CD8-positive, alpha-beta memory T cell (primary cell): ENCODE measurements at regions not wholly inside any gene's neighbourhood (a gene's known extent, or its start where the extent isn't known, plus 50 kb on each side); places are given as distances from the start of the nearest gene placed in this dataset.

Experiments
- CTCF ChIA-PET: fragments of 350-600 bp; sonication (Branson Sonifier 250); formaldehyde crosslinking; loops from one replicate; lab custom pipeline; 2021; ENCODE audit warnings: antibody characterized with exemption; lab: Charles Lee
- POLR2A ChIA-PET: fragments of 350-600 bp; sonication (Branson Sonifier 250); formaldehyde crosslinking; loops from one replicate; lab custom pipeline; 2021; ENCODE audit warnings: antibody characterized with exemption; lab: Charles Lee
- DNase-seq, 5 donors: peaks; one replicate each; pipeline versions ENCODE4 v3.0.0 to v3.0.0-alpha.2; 2020 to 2022; ENCODE audit warnings: mixed read lengths in 1 of 5
- H3K27ac ChIP-seq: one replicate; pipeline ENCODE4 v1.7.0; 2013; ENCODE audit warnings: low read depth, mild to moderate bottlenecking, low read length, moderate library complexity
- H3K27me3 ChIP-seq: 2 replicates; pipeline ENCODE4 v1.7.0; 2013; ENCODE audit warnings: low read length, mild to moderate bottlenecking; ENCODE audit not compliant: insufficient read depth, poor library complexity, severe bottlenecking
- H3K36me3 ChIP-seq: 2 replicates; pipeline ENCODE4 v1.7.0; 2013; ENCODE audit warnings: mild to moderate bottlenecking, low read length, moderate library complexity; ENCODE audit not compliant: insufficient read depth
- H3K4me1 ChIP-seq: 2 replicates; pipeline ENCODE4 v1.7.0; 2013; ENCODE audit warnings: mild to moderate bottlenecking, low read length, moderate library complexity; ENCODE audit not compliant: insufficient read depth
- H3K4me3 ChIP-seq: 2 replicates; pipeline ENCODE4 v1.7.0; 2013; ENCODE audit warnings: mild to moderate bottlenecking, low read length
- H3K9me3 ChIP-seq: 2 replicates; pipeline ENCODE4 v1.7.0; 2013; ENCODE audit warnings: mild to moderate bottlenecking, low read length
- H3K27ac Mint-ChIP-seq, 8 donors: one replicate each; pipeline ENCODE4 v1.8.0; 2020 to 2021; ENCODE audit warnings: mixed read lengths in 8 of 8, mild to moderate bottlenecking in 6 of 8, inconsistent platforms in 3 of 8, moderate library complexity in 3 of 8
- H3K27me3 Mint-ChIP-seq, 2 donors: one replicate each; pipeline ENCODE4 v1.8.0; 2020 to 2021; ENCODE audit warnings: mixed read lengths in 2 of 2, mild to moderate bottlenecking in 1 of 2, moderate library complexity in 1 of 2
- H3K36me3 Mint-ChIP-seq, 3 donors: one replicate each; pipeline ENCODE4 v1.8.0; 2020 to 2021; ENCODE audit warnings: mixed read lengths in 3 of 3, inconsistent platforms in 1 of 3, mild to moderate bottlenecking in 1 of 3
- H3K4me1 Mint-ChIP-seq, 3 donors: one replicate each; pipeline ENCODE4 v1.8.0; 2020 to 2021; ENCODE audit warnings: mixed read lengths in 3 of 3, inconsistent platforms in 1 of 3, mild to moderate bottlenecking in 1 of 3
- H3K4me3 Mint-ChIP-seq, 7 donors: one replicate each; pipeline ENCODE4 v1.8.0; 2020 to 2021; ENCODE audit warnings: mixed read lengths in 7 of 7, mild to moderate bottlenecking in 6 of 7, moderate library complexity in 4 of 7, inconsistent platforms in 2 of 7
- H3K9me3 Mint-ChIP-seq, 5 donors: one replicate each; pipeline ENCODE4 v1.8.0; 2020 to 2022; ENCODE audit warnings: mixed read lengths in 5 of 5, mild to moderate bottlenecking in 3 of 5, moderate library complexity in 2 of 5, inconsistent platforms in 1 of 5

DNA sequence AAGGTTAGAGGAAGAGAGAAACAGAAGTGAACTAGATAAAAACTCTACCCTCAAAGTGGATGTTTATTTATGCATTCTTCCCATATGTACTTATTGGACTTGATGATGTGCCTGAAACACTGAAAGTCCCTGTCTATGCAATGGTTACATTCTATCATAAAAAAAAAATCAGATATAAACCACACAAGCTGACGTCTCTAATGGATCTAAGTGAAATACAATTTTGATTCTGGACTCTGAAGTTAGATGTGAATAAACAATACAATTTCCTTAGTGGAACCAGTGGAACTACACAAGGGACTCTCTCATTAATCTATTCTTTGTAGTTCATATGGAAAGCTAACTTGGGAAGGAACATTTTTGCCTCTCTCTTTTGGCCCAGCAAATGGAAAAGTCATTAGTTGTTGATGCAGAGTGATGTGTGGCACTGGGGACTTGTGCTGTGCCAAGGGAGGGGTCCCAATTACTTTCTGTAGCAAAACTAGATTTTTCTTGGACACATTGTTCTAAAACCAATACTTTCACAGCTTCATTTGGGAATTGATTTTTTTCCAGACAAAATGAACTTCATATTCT is 376.8 kb downstream of the TRIB2 start:
- Mint-ChIP-seq H3K4me3 (no peak overlapping the region), H3K36me3 (no peaks in the 10 kb centered on the region)
- POLR2A ChIA-PET: no interaction called here

DNA sequence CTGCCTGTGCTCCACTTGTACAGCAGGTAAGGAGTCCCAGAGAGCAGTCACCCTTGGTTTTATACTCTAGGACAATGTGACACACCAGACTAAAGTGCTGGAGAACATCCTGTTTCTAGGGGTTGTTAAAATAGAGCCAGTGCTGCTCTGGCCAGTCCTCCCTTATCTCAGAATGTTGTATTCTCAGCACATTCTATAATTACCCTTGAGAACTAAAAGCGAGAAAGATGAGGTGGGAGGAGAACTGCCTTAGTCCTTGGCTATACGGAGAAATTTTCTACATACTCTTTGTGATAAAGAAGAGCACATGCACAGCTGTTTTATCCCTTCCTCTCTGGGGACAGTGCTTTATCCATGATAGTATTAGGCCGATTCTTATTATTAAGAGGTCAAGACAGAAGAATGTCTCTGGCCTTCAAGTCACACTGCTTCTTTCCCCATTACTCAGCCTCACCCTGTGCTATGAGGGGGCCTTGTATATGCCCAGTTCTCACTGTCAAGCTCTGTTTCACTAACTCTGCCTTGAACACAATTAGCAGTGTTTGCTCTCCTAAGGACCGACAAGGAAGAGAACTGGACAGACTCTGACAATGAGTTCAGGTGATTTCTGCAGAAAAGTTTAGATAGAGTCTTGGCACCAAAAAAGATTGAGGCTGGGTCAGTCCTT is 385.8 kb downstream of the TRIB2 start:
- Mint-ChIP-seq H3K36me3 (no peaks in the 10 kb centered on the region), H3K4me3 (no peak overlapping the region)
- CTCF ChIA-PET: no interaction called here

More for the DNA sequence above, 376.8 kb downstream of the TRIB2 start:
- H3K4me1 ChIP-seq: no peaks in the 10 kb centered on the region
- CTCF ChIA-PET: no interaction called here
- Mint-ChIP-seq H3K9me3 (peaks cover 0 to 7% (median 0%) of the 10 kb centered on the region in 5 donors), H3K27me3 (peaks cover 2 to 54% of the 10 kb centered on the region in 2 donors), H3K4me1 (no peaks in the 10 kb centered on the region), H3K27ac (no peak overlapping the region)
- no peaks in the 10 kb centered on the region for H3K9me3 ChIP-seq
- no peaks in the 10 kb centered on the region for H3K27me3 ChIP-seq
- H3K4me3 ChIP-seq: no peak overlapping the region
- DNase-seq: no peak
- no peaks in the 10 kb centered on the region for H3K36me3 ChIP-seq
- no peak overlapping the region for H3K27ac ChIP-seq

DNA sequence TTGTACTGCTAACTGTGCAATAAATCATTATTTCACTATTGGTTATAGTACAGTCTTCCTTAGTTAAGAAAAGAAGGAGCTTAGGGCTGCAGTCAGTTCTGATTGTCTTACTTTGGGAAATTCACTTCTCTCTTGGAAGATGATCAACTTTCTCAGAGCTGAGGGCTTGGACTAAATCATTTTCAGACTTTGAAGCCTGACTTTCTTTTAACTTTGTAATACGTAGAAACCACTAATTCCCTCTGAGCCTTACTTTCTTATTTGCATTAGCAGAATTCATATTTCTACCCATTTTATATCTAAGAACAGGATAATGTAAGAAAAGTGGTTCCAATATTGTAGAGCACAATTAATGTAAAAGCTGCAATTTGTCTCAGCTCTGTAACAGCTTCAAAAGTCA is 386.4 kb downstream of the TRIB2 start:
- no peak overlapping the region for H3K4me3 ChIP-seq
- DNase-seq: no peak
- Mint-ChIP-seq H3K27ac (no peak overlapping the region), H3K4me1 (no peaks in the 10 kb centered on the region), H3K27me3 (peaks cover 1 to 25% of the 10 kb centered on the region in 2 donors), H3K36me3 (no peaks in the 10 kb centered on the region), H3K9me3 (peaks cover 0 to 4% (median 0%) of the 10 kb centered on the region in 5 donors), H3K4me3 (no peak overlapping the region)
- no peaks in the 10 kb centered on the region for H3K36me3 ChIP-seq
- no peaks in the 10 kb centered on the region for H3K9me3 ChIP-seq
- no peaks in the 10 kb centered on the region for H3K27me3 ChIP-seq
- ChIA-PET POLR2A (no interaction called here), CTCF (no interaction called here)
- H3K27ac ChIP-seq: no peak overlapping the region
- H3K4me1 ChIP-seq: no peaks in the 10 kb centered on the region

More for the DNA sequence above, 385.8 kb downstream of the TRIB2 start:
- H3K27me3 ChIP-seq: no peaks in the 10 kb centered on the region
- peaks cover 1 to 25% of the 10 kb centered on the region in 2 donors for H3K27me3 Mint-ChIP-seq
- H3K9me3 ChIP-seq: no peaks in the 10 kb centered on the region
- no peak overlapping the region for H3K27ac Mint-ChIP-seq
- no peaks in the 10 kb centered on the region for H3K36me3 ChIP-seq
- no peaks in the 10 kb centered on the region for H3K4me1 Mint-ChIP-seq
- H3K4me1 ChIP-seq: no peaks in the 10 kb centered on the region
- no peak overlapping the region for H3K4me3 ChIP-seq
- POLR2A ChIA-PET: no interaction called here
- no peak for DNase-seq
- H3K27ac ChIP-seq: no peak overlapping the region
- H3K9me3 Mint-ChIP-seq: peaks cover 0 to 3% (median 0%) of the 10 kb centered on the region in 5 donors

DNA sequence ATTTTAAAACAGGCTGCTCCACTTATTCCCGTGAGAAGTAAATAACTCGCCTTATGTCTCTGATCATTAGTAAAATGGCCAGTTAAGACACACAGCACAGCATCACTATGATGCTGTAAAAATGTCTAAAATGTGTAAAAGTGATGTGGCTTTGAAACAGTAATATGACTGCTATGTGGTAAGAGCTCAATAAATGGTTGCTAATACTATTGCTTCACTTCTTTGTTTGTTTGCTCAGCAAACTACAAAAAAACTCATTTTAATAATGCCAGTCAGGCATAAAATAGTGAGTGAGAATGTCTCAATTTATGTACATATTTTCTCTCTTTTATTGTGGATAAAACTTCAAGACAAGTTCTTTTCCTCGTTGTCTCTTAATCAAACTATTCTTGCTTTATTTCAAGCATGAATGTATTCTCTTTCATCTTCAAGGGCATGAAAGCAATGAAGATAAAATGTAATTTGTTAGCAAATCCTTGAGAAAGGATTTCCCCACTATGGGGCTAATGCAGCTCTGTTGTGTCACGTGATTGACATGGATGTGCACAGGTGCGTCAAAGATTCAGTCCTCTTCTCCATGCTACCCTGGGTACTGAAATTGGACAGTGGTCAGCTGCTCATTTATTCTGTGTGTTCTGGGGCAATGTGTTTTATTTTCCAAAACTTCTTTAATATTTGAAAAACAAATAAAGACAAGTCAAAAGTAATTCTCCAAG is 387.2 kb downstream of the TRIB2 start:
- Histone ChIP-seq H3K27me3 (no peaks in the 10 kb centered on the region), H3K36me3 (no peaks in the 10 kb centered on the region), H3K27ac (no peak overlapping the region), H3K4me1 (no peaks in the 10 kb centered on the region), H3K9me3 (no peaks in the 10 kb centered on the region), H3K4me3 (no peak overlapping the region)
- ChIA-PET CTCF (no interaction called here), POLR2A (no interaction called here)
- Mint-ChIP-seq H3K27me3 (peaks cover 1 to 22% of the 10 kb centered on the region in 2 donors), H3K9me3 (peaks cover 0 to 3% (median 0%) of the 10 kb centered on the region in 5 donors), H3K27ac (no peak overlapping the region), H3K4me1 (no peaks in the 10 kb centered on the region), H3K4me3 (no peak overlapping the region), H3K36me3 (no peaks in the 10 kb centered on the region)
- no peak for DNase-seq

DNA sequence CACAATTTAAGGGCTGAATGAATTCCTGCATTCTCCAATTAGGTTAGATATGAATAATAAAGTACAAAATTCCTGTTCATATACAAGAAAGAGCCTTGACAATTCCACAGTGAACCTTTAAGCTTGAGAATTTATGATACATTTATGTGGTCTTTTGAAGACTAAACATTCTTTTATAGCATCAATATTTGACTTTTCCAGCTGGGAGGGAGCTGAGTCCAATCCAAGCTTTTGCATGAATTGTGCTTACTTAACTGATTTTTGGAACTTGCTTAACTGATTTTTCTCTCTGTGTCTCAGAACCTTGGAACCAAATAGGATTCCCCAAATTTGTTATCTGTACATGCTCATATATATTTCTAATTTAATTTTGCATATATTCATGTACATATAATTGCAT is 388.0 kb downstream of the TRIB2 start:
- Histone ChIP-seq H3K27ac (no peak overlapping the region), H3K4me1 (no peaks in the 10 kb centered on the region), H3K36me3 (no peaks in the 10 kb centered on the region), H3K9me3 (no peaks in the 10 kb centered on the region), H3K27me3 (no peaks in the 10 kb centered on the region), H3K4me3 (no peak overlapping the region)
- no peak overlapping the region for H3K27ac Mint-ChIP-seq
- ChIA-PET CTCF (no interaction called here), POLR2A (no interaction called here)
- peaks cover 1 to 22% of the 10 kb centered on the region in 2 donors for H3K27me3 Mint-ChIP-seq
- no peaks in the 10 kb centered on the region for H3K4me1 Mint-ChIP-seq
- H3K9me3 Mint-ChIP-seq: peaks cover 0 to 3% (median 0%) of the 10 kb centered on the region in 5 donors
- no peak for DNase-seq
- no peak overlapping the region for H3K4me3 Mint-ChIP-seq
- H3K36me3 Mint-ChIP-seq: no peaks in the 10 kb centered on the region

DNA sequence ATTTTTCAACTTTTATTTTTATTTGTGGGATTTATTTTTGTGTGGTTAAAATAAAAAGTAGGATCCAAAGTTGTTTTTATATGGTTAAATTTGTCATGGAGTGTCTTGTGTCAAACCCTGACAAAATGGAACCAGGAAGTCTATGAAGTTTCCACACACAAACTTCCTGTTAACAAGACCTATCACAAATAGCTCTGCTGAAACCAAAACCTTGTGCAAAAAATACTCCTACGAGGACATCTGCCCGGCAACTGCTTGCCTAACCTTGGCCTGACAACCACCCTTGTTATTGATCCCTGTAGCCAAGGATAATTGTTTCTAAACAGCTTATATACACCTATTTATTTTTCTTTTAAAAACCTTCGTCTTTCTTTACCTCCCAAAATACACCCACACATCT is 389.6 kb downstream of the TRIB2 start:
- H3K4me3 Mint-ChIP-seq: no peak overlapping the region
- no peak for DNase-seq
- no peaks in the 10 kb centered on the region for H3K4me1 Mint-ChIP-seq
- peaks cover 0 to 3% (median 0%) of the 10 kb centered on the region in 5 donors for H3K9me3 Mint-ChIP-seq
- H3K9me3 ChIP-seq: no peaks in the 10 kb centered on the region
- POLR2A ChIA-PET: no interaction called here
- H3K4me3 ChIP-seq: no peak overlapping the region
- CTCF ChIA-PET: no interaction called here
- H3K36me3 ChIP-seq: no peaks in the 10 kb centered on the region
- no peaks in the 10 kb centered on the region for H3K27me3 ChIP-seq
- H3K4me1 ChIP-seq: no peaks in the 10 kb centered on the region
- peaks cover 1 to 28% of the 10 kb centered on the region in 2 donors for H3K27me3 Mint-ChIP-seq
- H3K27ac ChIP-seq: no peak overlapping the region
- no peaks in the 10 kb centered on the region for H3K36me3 Mint-ChIP-seq
- H3K27ac Mint-ChIP-seq: no peak overlapping the region

DNA sequence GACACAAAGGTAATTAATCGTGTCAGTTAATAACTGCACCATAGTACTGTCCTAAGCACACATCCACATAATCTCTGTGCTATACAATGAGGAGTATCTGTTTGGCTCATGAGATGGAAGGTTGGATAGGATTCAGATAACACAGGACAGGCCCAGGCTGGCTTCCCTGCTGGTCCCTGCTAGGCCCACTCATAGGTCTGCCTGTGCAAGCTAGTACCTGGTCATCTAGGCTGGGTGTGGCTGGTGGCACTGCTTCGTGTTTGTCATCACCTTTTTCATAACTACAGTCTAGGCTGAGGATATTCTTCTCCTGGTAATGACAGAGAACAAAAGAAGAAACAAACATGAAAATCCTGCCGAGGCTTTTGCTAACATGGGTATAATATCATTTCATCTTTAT is 392.8 kb downstream of the TRIB2 start:
- POLR2A ChIA-PET: no interaction called here

DNA sequence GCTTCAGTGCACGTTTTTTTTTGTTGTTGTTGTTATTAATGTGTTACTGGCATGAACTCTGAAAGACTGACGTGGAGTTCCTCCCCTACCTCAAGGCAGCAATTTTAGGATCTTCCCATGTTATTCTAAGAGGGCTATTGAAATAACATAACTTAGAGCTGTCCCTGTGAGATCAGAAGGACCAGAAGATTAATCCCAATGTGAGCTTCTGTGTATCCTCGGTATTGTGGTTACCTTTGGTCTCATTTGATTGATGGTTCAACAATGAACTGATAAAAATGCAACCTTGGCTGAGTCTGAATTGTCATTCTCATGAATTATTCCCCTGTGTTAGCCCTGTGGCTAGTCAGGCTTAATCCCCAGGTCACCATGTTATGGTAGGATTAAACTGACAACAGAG is 394.1 kb downstream of the TRIB2 start:
- H3K27me3 ChIP-seq: no peaks in the 10 kb centered on the region
- no peak for DNase-seq
- Mint-ChIP-seq H3K27ac (no peak overlapping the region), H3K4me3 (no peak overlapping the region), H3K27me3 (peaks cover 1 to 25% of the 10 kb centered on the region in 2 donors), H3K36me3 (no peaks in the 10 kb centered on the region), H3K4me1 (no peaks in the 10 kb centered on the region), H3K9me3 (peaks cover 0 to 3% (median 0%) of the 10 kb centered on the region in 5 donors)
- H3K36me3 ChIP-seq: no peaks in the 10 kb centered on the region
- ChIA-PET CTCF (no interaction called here), POLR2A (no interaction called here)
- no peak overlapping the region for H3K4me3 ChIP-seq
- H3K9me3 ChIP-seq: no peaks in the 10 kb centered on the region
- no peaks in the 10 kb centered on the region for H3K4me1 ChIP-seq
- no peak overlapping the region for H3K27ac ChIP-seq

More for the DNA sequence above, 392.8 kb downstream of the TRIB2 start:
- no peak overlapping the region for H3K4me3 Mint-ChIP-seq
- no peak overlapping the region for H3K4me3 ChIP-seq
- H3K36me3 ChIP-seq: no peaks in the 10 kb centered on the region
- no peak overlapping the region for H3K27ac Mint-ChIP-seq
- H3K9me3 Mint-ChIP-seq: peaks cover 0 to 3% (median 0%) of the 10 kb centered on the region in 5 donors
- no peaks in the 10 kb centered on the region for H3K36me3 Mint-ChIP-seq
- CTCF ChIA-PET: no interaction called here
- H3K4me1 ChIP-seq: no peaks in the 10 kb centered on the region
- no peaks in the 10 kb centered on the region for H3K4me1 Mint-ChIP-seq
- H3K27me3 Mint-ChIP-seq: peaks cover 0 to 25% of the 10 kb centered on the region in 2 donors
- no peak for DNase-seq
- H3K27me3 ChIP-seq: no peaks in the 10 kb centered on the region
- H3K27ac ChIP-seq: no peak overlapping the region
- H3K9me3 ChIP-seq: no peaks in the 10 kb centered on the region
